ENCODE measurements at regions not wholly inside any gene's neighbourhood (a gene's known extent, or its start where the extent isn't known, plus 50 kb on each side); places are given as distances from the start of the nearest gene placed in this dataset.

GRCh38 chr2:23128684-23129292, 256.2 kb upstream of the KLHL29 start:
- ChIA-PET CTCF (no interaction called here), POLR2A (no interaction called here)
- DNase-seq (ENCODE audit: extremely low spot score): no peak
- TF ChIP-seq PKNOX1 (IDR thresholded peaks at IDR 0.05) (no peak), FOXM1 (IDR thresholded peaks at IDR 0.05; ENCODE audit: borderline replicate concordance) (no peak), FOXK2 (IDR thresholded peaks at IDR 0.05) (no peak), BHLHE40 (IDR thresholded peaks at IDR 0.05; ENCODE audit: borderline replicate concordance) (no peak), LEF1 (IDR thresholded peaks at IDR 0.05; ENCODE audit: borderline replicate concordance) (no peak), SUZ12 (IDR thresholded peaks at IDR 0.05) (no peak), NFRKB (IDR thresholded peaks at IDR 0.05) (no peak), FOXA1 (IDR thresholded peaks at IDR 0.05) (no peak), HDGF (IDR thresholded peaks at IDR 0.05; ENCODE audit: borderline replicate concordance) (no peak), ELF4 (IDR thresholded peaks at IDR 0.05) (no peak), TARDBP (IDR thresholded peaks at IDR 0.05) (no peak), CTBP1 (IDR thresholded peaks at IDR 0.05; ENCODE audit: borderline replicate concordance) (no peak), ZNF384 (IDR thresholded peaks at IDR 0.05) (no peak), SP1 (IDR thresholded peaks at IDR 0.05) (no peak), ARNT (IDR thresholded peaks at IDR 0.05) (no peak), L3MBTL2 (conservative IDR thresholded peaks at IDR 0.05) (no peak)

GRCh38 chr2:23131066-23131575, 253.9 kb upstream of the KLHL29 start:
- TF ChIP-seq ZNF384 (IDR thresholded peaks at IDR 0.05): no peak
- TF ChIP-seq CTBP1 (IDR thresholded peaks at IDR 0.05; ENCODE audit: borderline replicate concordance): no peak
- no peak for TF ChIP-seq SUZ12 (IDR thresholded peaks at IDR 0.05)
- no peak for TF ChIP-seq BHLHE40 (IDR thresholded peaks at IDR 0.05; ENCODE audit: borderline replicate concordance)
- no peak for TF ChIP-seq PKNOX1 (IDR thresholded peaks at IDR 0.05)
- TF ChIP-seq SP1 (IDR thresholded peaks at IDR 0.05): no peak
- TF ChIP-seq HDGF (IDR thresholded peaks at IDR 0.05; ENCODE audit: borderline replicate concordance): no peak
- no peak for TF ChIP-seq L3MBTL2 (conservative IDR thresholded peaks at IDR 0.05)
- no peak for TF ChIP-seq TARDBP (IDR thresholded peaks at IDR 0.05)
- TF ChIP-seq FOXM1 (IDR thresholded peaks at IDR 0.05; ENCODE audit: borderline replicate concordance): no peak
- TF ChIP-seq NFRKB (IDR thresholded peaks at IDR 0.05): no peak
- no peak for TF ChIP-seq FOXK2 (IDR thresholded peaks at IDR 0.05)
- no peak for TF ChIP-seq FOXA1 (IDR thresholded peaks at IDR 0.05)
- ChIA-PET POLR2A (no interaction called here), CTCF (no interaction called here)
- DNase-seq (ENCODE audit: extremely low spot score): no peak

- no peak for TF ChIP-seq SP1 (IDR thresholded peaks at IDR 0.05)
- TF ChIP-seq L3MBTL2 (conservative IDR thresholded peaks at IDR 0.05): no peak
- TF ChIP-seq FOXK2 (IDR thresholded peaks at IDR 0.05): no peak
- no peak for TF ChIP-seq TARDBP (IDR thresholded peaks at IDR 0.05)
- no peak for TF ChIP-seq SUZ12 (IDR thresholded peaks at IDR 0.05)
- TF ChIP-seq ZNF384 (IDR thresholded peaks at IDR 0.05): no peak
- TF ChIP-seq FOXM1 (IDR thresholded peaks at IDR 0.05; ENCODE audit: borderline replicate concordance): no peak
- no peak for TF ChIP-seq LEF1 (IDR thresholded peaks at IDR 0.05; ENCODE audit: borderline replicate concordance)
- no peak for TF ChIP-seq ARNT (IDR thresholded peaks at IDR 0.05)
- no peak for TF ChIP-seq PKNOX1 (IDR thresholded peaks at IDR 0.05)
- no peak for TF ChIP-seq CTBP1 (IDR thresholded peaks at IDR 0.05; ENCODE audit: borderline replicate concordance)
- TF ChIP-seq FOXA1 (IDR thresholded peaks at IDR 0.05): no peak
- TF ChIP-seq HDGF (IDR thresholded peaks at IDR 0.05; ENCODE audit: borderline replicate concordance): no peak
- no peak for TF ChIP-seq ELF4 (IDR thresholded peaks at IDR 0.05)
- TF ChIP-seq NFRKB (IDR thresholded peaks at IDR 0.05): no peak
- ChIA-PET POLR2A (no interaction called here), CTCF (no interaction called here)
- no peak for DNase-seq (ENCODE audit: extremely low spot score)
Measured at GRCh38 chr2:23132000-23132399, 253.0 kb upstream of the KLHL29 start.

GRCh38 chr2:23132823-23133595, 252.0 kb upstream of the KLHL29 start:
- TF ChIP-seq FOXM1 (IDR thresholded peaks at IDR 0.05; ENCODE audit: borderline replicate concordance): no peak
- no peak for TF ChIP-seq FOXK2 (IDR thresholded peaks at IDR 0.05)
- TF ChIP-seq CTBP1 (IDR thresholded peaks at IDR 0.05; ENCODE audit: borderline replicate concordance): no peak
- TF ChIP-seq TARDBP (IDR thresholded peaks at IDR 0.05): no peak
- no peak for TF ChIP-seq HDGF (IDR thresholded peaks at IDR 0.05; ENCODE audit: borderline replicate concordance)
- TF ChIP-seq L3MBTL2 (conservative IDR thresholded peaks at IDR 0.05): no peak
- no peak for TF ChIP-seq ARNT (IDR thresholded peaks at IDR 0.05)
- no peak for TF ChIP-seq SUZ12 (IDR thresholded peaks at IDR 0.05)
- TF ChIP-seq LEF1 (IDR thresholded peaks at IDR 0.05; ENCODE audit: borderline replicate concordance): no peak
- TF ChIP-seq NFRKB (IDR thresholded peaks at IDR 0.05): no peak
- TF ChIP-seq FOXA1 (IDR thresholded peaks at IDR 0.05): no peak
- TF ChIP-seq BHLHE40 (IDR thresholded peaks at IDR 0.05; ENCODE audit: borderline replicate concordance): no peak
- TF ChIP-seq ZNF384 (IDR thresholded peaks at IDR 0.05): no peak
- no peak for TF ChIP-seq PKNOX1 (IDR thresholded peaks at IDR 0.05)
- TF ChIP-seq ELF4 (IDR thresholded peaks at IDR 0.05): no peak
- POLR2A ChIA-PET: no interaction called here
- CTCF ChIA-PET: interaction anchor here (0.6 kb wide), 1 partner anchor 281 kb away, joined by 3 read pairs; no protein-coding TSS in a partner anchor
- no peak for DNase-seq (ENCODE audit: extremely low spot score)

GRCh38 chr2:23134726-23135125, 250.3 kb upstream of the KLHL29 start:
- TF ChIP-seq PKNOX1 (IDR thresholded peaks at IDR 0.05) (no peak), SUZ12 (IDR thresholded peaks at IDR 0.05) (no peak), CTBP1 (IDR thresholded peaks at IDR 0.05; ENCODE audit: borderline replicate concordance) (no peak), FOXA1 (IDR thresholded peaks at IDR 0.05) (no peak), SP1 (IDR thresholded peaks at IDR 0.05) (no peak), HDGF (IDR thresholded peaks at IDR 0.05; ENCODE audit: borderline replicate concordance) (no peak), TARDBP (IDR thresholded peaks at IDR 0.05) (no peak), L3MBTL2 (conservative IDR thresholded peaks at IDR 0.05) (no peak), LEF1 (IDR thresholded peaks at IDR 0.05; ENCODE audit: borderline replicate concordance) (no peak), NFRKB (IDR thresholded peaks at IDR 0.05) (no peak), FOXK2 (IDR thresholded peaks at IDR 0.05) (no peak), BHLHE40 (IDR thresholded peaks at IDR 0.05; ENCODE audit: borderline replicate concordance) (no peak), ARNT (IDR thresholded peaks at IDR 0.05) (no peak), ELF4 (IDR thresholded peaks at IDR 0.05) (no peak), FOXM1 (IDR thresholded peaks at IDR 0.05; ENCODE audit: borderline replicate concordance) (no peak), ZNF384 (IDR thresholded peaks at IDR 0.05) (no peak)
- no peak for DNase-seq (ENCODE audit: extremely low spot score)
- CTCF ChIA-PET: no interaction called here
- POLR2A ChIA-PET: no interaction called here
